ENCODE measurements at regions not wholly inside any gene's neighbourhood (a gene's known extent, or its start where the extent isn't known, plus 50 kb on each side); places are given as distances from the start of the nearest gene placed in this dataset.

DNA sequence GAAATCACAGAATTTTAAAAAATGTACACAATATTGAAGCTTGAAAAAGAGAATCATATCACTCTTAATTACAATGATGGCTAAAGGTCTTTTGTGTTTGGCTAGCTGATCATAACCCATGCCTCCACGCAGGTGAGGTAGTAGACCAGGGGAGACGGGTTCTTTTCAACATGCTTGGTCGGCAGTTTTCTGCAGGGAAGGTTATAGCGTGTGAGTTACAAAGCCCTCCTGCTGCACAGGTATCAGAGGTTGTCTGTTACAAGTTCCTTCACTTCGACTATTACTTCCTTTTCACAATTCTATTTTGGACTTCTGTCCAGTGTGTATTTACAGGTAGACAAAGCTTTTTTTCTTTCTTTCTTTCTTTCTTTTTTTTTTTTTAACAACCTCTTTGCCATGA, 127.1 kb upstream of the PRPS1L1 start:
- DNase-seq = no peak

DNA sequence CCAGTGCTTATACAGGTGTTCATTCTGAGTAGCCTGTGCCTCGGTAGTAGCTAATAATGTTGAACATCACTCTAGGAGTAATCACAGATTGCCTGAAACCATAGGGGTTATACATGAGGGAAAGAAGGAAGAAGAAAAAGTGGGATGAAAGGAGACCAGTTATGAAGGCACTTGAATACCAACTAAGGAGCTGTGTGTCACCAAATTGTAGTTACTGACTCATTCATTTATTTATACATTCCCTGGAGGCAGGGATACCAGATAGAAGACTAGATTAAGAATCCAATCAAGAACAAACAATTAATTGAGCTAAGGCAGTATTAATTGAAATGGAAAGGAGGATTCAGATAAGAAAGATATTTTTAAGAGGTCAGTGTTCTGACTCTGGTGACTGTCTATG, 129.6 kb upstream of the PRPS1L1 start:
- no peak for DNase-seq

DNA sequence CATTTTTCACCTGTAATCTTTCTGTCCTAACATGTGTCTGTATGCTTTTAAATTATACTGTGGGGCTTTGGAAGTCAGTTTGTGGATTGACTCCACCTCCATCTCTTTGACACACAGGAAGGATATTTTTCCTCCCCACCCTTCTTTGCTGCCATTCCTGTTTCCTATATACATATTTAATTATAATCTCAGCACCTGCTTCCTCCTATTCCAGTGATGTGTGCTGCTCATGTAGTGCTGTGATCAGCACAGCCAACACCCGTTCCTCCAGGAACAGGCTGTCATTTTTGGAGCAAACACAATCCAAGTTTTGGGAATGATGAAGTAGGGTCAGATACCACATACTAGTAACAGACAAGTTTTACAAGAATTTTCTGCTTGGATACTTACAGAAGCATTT, 135.0 kb upstream of the PRPS1L1 start:
- DNase-seq = no peak

GRCh38 chr7:18163091-18163490, 135.4 kb upstream of the PRPS1L1 start:
- no peak for DNase-seq

GRCh38 chr7:18165166-18165565, 137.5 kb upstream of the PRPS1L1 start:
- no peak for DNase-seq

DNA sequence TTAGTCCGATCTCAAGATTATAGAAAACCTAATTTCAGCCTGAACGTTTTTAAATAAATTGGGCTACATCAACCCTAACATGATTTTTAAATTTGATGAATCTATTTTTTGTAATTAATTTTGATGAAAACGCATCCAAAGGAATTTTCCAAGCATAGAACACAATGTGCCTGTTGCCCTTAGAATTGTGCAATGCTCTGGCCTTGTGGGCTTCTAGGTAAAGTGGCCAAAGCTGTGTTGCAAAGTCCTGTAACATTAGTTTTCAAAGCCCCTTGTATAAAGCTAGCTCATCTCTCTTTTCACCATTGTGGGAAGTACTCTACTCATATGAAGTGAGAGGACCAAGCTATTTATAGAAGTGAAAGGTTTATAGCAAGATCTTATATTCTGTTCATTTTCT, 138.4 kb upstream of the PRPS1L1 start:
- no peak for DNase-seq

- no peak for DNase-seq
Observed at GRCh38 chr7:18167815-18168214, 140.2 kb upstream of the PRPS1L1 start.

GRCh38 chr7:18174996-18175395, 147.3 kb upstream of the PRPS1L1 start:
- DNase-seq = no peak

- no peak for DNase-seq
Observed at GRCh38 chr7:18175801-18176450, 148.3 kb upstream of the PRPS1L1 start.

GRCh38 chr7:18177129-18177814, 149.6 kb upstream of the PRPS1L1 start:
- DNase-seq = no peak

- no peak for DNase-seq
Observed at GRCh38 chr7:18177815-18178660, 150.4 kb upstream of the PRPS1L1 start.

DNA sequence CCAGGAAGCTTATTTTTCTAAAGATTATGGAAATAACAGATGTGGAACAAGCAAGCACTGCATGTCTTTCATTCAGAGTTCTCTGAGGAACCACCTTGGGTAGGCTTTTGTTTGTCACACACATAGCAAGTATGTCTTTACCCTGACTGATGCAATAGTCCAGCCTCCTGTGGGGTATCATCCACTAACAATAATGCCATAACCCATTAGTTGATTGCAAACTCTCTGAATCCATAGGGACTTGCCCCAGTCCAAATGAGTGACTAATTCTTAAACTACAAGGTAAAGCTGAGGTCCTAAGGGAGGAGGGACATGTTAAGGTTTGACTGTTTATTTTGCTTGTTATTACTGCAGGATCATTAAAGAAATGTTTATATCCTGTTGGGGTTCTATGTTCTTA, 151.4 kb upstream of the PRPS1L1 start:
- DNase-seq = no peak

DNA sequence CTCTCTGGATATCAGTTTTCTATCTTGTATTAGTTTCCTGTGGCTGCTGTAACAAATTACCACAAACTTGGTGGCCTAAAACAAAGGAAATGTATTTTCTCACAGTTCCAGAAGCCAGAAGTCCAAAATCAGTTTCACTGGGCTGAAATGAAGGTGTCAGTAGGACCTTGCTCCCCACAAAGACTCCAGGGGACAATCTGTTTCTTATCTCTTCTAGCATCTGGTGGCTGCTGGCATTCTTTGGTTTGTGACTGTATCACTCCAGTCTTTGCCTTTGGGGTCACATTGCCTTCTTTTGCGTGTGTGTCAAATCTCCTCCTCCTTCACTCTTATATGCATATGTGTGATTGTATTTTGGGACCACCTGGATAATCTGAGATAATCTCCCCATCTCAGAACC, 153.0 kb upstream of the PRPS1L1 start:
- no peak for DNase-seq

DNA sequence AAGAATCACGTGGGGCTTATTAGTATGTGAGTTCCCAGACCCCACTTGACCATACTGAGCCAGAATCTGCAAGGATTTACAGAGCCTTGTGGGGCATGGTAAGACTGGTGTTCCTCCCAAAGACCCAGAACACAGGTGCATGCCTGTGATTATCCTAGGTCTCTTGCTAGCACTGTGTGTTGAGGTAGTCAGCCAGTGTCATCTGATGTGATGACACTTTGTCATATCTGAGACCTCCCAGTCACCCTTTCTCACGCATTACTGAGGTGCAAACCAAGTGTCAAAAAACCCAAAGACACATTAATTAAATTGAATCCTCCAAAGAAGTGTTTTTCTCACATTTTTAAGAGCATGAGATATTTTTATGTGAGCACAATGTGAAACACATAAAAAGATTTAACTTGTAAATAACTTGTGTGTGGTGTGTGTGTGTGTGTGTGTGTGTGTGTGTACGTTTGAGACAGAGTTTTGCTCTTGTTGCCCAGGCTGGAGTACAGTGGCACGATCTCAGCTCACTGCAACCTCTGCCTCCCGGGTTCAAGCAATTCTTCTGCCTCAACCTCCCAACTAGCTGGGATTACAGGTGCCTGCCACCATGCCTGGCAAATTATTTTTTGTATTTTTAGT, 162.0 kb upstream of the PRPS1L1 start:
- no peak for DNase-seq

GRCh38 chr7:18191341-18191740, 163.7 kb upstream of the PRPS1L1 start:
- no peak for DNase-seq

DNA sequence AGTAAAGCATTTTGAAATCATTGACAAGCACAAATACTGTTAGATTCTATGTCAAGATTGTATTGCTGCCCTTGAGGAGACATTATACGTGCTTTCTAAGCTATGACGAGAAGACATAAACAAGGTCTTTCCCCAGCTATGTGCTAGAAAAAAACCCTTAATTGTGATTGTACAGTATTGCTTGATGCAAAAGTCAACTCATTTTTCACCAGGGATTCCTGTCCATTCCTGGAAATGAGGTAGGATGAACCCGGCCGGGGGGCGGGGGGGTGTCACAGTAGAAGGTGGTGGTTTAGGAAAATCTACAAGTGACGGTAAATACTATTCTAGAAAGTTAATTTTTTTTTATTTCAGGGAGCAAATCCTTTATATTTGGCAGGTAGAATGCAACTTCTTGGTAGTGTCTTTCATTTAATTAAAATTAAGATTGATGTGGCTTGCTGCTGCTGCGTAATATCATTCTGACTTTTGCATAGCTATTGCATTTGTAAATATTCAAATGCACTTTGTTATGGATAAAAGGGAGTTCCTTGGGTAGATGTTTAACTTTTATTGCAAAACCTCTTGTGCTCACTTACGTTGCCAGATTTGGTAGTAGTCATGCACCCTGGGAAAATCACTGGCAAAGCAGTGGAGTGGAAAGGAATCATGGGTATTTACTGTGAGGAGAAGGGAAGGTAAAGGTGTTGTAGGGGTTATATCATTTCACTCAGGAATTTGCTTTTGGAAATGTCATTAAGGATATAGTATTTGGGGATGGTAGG, 164.4 kb upstream of the PRPS1L1 start:
- no peak for DNase-seq

GRCh38 chr7:18194616-18195015, 167.0 kb upstream of the PRPS1L1 start:
- no peak for DNase-seq

GRCh38 chr7:18196638-18197037, 169.0 kb upstream of the PRPS1L1 start:
- DNase-seq = no peak

DNA sequence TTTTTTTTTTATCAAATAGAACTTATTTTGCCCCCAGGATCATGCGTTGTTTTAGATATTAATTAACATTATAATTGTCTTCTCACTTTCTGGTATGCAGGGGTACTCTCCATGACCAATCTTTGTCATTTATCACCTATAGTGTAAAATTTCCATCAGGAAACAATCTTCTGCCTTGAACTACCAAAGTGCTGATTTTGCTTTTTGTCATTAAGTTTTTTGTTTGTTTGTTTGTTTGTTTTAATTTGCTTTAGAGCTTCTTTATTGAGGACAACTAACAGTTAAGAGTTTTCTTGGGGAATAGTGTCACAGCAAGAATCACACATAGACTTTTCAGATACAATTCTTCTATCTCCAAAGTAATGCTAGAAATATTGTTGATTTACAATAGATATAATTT, 171.2 kb upstream of the PRPS1L1 start:
- no peak for DNase-seq

DNA sequence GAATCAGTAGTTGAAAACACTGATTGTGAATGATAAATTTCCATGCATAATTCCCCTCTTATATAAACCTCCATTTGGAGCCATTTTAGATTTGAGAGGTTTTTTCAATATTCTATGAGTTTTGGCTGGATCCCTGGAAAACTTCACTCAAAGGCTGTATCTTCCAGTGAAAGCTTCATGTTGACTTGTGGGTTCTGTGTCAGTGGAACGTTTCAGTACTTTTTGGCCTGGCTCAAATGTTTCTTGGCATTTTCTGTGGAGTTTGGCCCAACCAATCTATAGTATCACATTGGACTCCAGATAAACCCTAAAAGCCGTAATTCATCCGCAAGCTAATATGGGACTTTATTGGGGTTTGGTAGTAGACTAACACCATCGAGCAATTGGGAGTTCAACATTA, 172.6 kb upstream of the PRPS1L1 start:
- DNase-seq = no peak

- no peak for DNase-seq
Observed at GRCh38 chr7:18200855-18201254, 173.2 kb upstream of the PRPS1L1 start.

DNA sequence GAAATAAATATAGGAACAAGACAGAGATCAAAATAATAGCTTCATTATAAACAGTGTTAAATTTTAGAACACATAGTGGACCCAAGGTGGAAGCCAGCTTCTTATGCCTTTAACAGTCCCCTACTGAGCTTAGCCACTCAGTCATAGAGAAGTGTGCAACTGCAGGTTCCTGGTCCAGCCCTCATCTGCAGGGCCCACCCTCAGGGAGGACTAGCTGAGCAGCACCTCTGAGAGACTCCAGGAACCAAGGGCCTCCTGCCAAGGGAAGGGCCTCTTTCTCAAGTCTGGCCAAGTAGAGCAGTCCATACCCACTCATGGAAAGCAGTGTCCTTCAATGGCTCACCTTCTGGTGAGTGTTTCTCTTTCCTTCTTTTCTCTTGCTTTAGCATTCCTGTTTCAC, 173.7 kb upstream of the PRPS1L1 start:
- DNase-seq = no peak

Measured in activated CD4-positive, alpha-beta T cell treated with anti-CD3 and anti-CD28 coated beads for 4 hours (primary cell).